ENCODE measurements at regions not wholly inside any gene's neighbourhood (a gene's known extent, or its start where the extent isn't known, plus 50 kb on each side); places are given as distances from the start of the nearest gene placed in this dataset.
A peak's percentile ranks its signal among the peaks of the same experiment; 100 is the strongest.

DNA sequence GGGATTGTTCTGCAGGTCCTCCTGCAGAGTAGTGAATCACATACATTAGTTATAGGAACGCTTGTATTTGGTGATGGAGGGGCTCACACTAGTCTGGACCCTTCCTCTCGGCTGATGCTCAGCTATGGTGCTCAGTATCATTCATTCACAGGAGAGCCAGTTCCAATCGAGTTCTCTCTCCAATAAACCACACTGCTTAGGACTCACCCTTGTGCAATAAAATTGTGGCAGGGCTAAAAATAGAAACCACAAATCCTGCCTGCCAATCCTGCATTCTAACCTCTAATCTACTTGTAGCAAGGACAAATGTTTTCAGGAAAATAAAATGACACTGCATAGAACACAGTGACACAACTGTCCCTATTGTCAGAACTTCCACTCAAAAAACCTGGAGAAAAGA is 138.4 kb upstream of the TBL1XR1 start:
- H2AFZ ChIP-seq (ENCODE audit: insufficient read depth, low read depth, low read length, poor library complexity, severe bottlenecking) = no peak overlapping the region
- Mint-ChIP-seq H3K27ac (peak overlapping the region; percentile 42), H3K27me3 (no peaks in the 10 kb centered on the region), H3K9me3 (ENCODE audit: insufficient read depth) (no peaks in the 10 kb centered on the region), H3K4me1 (peaks cover 55% of the 10 kb centered on the region), H3K4me3 (no peak overlapping the region)
- H3K79me2 ChIP-seq (ENCODE audit: control insufficient read depth, insufficient read depth, low read length) = no peaks in the 10 kb centered on the region
- 30% methylated on average over 2 of the region's 3 CpGs for WGBS (ENCODE audit: insufficient coverage)
- ChIA-PET CTCF (no interaction called here), POLR2A (no interaction called here)
- intact Hi-C loops (cut with micrococcal nuclease) = loop anchor here (5.0 kb wide), 1 partner anchor 88 kb away; no protein-coding TSS in a partner anchor
- DNase-seq = no peak
- no peaks in the 10 kb centered on the region for H3K27me3 ChIP-seq (replicated peaks in 1 of 4; ENCODE audit: control extremely low read depth in 1 of 4, control insufficient read depth in 3 of 4, insufficient read depth in 4 of 4, low read length in 3 of 4)
- H3K36me3 ChIP-seq (replicated peaks in 1 of 2; ENCODE audit: control extremely low read depth in 1 of 2, control insufficient read depth in 1 of 2, extremely low read depth in 1 of 2, insufficient read depth in 2 of 2, low read length in 1 of 2) = no peaks in the 10 kb centered on the region
- H3K4me2 ChIP-seq (replicated peaks; ENCODE audit: low read depth, low read length, poor library complexity, severe bottlenecking) = no peak overlapping the region
- no peaks in the 10 kb centered on the region for H3K9me3 ChIP-seq (ENCODE audit: control extremely low read depth in 1 of 3, control insufficient read depth in 2 of 3, insufficient read depth in 1 of 3, low read length in 2 of 3)
- no peak overlapping the region for H3K27ac ChIP-seq (ENCODE audit: low read length in 2 of 2)
- H4K20me1 ChIP-seq (ENCODE audit: control insufficient read depth, insufficient read depth, low read length, poor library complexity, severe bottlenecking) = no peaks in the 10 kb centered on the region
- H3K4me1 ChIP-seq (ENCODE audit: control insufficient read depth in 2 of 2, insufficient read depth in 2 of 2, low read length in 2 of 2) = peaks cover 37 to 46% of the 10 kb centered on the region in 2 donors
- no peak for ATAC-seq (ENCODE audit: low read depth)
- H3K4me3 ChIP-seq (ENCODE audit: control extremely low read depth in 1 of 5, extremely low read depth in 1 of 5, insufficient read depth in 1 of 5, low read depth in 2 of 5, low read length in 4 of 5) = no peak overlapping the region
- no peak overlapping the region for H3K9ac ChIP-seq (ENCODE audit: low read length)
- TF ChIP-seq, protein P1, sequence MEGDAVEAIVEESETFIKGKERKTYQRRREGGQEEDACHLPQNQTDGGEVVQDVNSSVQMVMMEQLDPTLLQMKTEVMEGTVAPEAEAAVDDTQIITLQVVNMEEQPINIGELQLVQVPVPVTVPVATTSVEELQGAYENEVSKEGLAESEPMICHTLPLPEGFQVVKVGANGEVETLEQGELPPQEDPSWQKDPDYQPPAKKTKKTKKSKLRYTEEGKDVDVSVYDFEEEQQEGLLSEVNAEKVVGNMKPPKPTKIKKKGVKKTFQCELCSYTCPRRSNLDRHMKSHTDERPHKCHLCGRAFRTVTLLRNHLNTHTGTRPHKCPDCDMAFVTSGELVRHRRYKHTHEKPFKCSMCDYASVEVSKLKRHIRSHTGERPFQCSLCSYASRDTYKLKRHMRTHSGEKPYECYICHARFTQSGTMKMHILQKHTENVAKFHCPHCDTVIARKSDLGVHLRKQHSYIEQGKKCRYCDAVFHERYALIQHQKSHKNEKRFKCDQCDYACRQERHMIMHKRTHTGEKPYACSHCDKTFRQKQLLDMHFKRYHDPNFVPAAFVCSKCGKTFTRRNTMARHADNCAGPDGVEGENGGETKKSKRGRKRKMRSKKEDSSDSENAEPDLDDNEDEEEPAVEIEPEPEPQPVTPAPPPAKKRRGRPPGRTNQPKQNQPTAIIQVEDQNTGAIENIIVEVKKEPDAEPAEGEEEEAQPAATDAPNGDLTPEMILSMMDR (IDR thresholded peaks at IDR 0.05) = no peak
- no peak for TF ChIP-seq EZH2 (IDR thresholded peaks at IDR 0.05; ENCODE audit: borderline replicate concordance, insufficient read depth, low read depth, low read length, poor library complexity, severe bottlenecking)

DNA sequence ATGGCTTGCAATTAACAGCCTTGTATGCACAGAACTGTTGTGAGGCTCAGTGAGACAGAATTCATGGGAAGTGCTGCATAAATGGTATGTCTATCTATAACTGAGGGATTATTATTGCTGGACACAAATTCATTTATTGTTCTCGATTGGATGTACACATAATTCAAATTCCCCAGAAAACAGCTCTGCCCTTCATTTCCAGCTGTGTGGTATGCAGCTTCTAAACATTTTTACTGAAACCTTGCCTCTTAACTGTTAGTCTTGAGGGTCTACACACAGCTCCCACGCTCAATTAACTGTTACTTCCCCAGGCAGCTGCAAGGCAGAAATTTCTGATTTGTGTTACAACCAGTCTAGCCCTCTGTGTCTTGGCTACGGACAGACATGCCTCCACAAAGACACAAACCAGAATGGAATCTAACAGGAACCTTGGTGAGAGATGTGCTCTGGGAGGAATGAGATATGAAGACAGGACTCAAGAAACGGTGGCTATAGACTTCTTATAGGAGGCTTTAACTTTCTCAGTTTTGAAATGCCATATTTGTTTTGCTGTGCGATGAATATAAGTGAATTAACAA is 139.7 kb upstream of the TBL1XR1 start:
- ATAC-seq (ENCODE audit: low read depth) (no peak), DNase-seq (no peak)
- Histone ChIP-seq H3K4me2 (replicated peaks; ENCODE audit: low read depth, low read length, poor library complexity, severe bottlenecking) (peak overlapping the region; percentile 44), H3K27me3 (replicated peaks in 1 of 4; ENCODE audit: control extremely low read depth in 1 of 4, control insufficient read depth in 3 of 4, insufficient read depth in 4 of 4, low read length in 3 of 4) (no peaks in the 10 kb centered on the region), H3K36me3 (replicated peaks in 1 of 2; ENCODE audit: control extremely low read depth in 1 of 2, control insufficient read depth in 1 of 2, extremely low read depth in 1 of 2, insufficient read depth in 2 of 2, low read length in 1 of 2) (no peaks in the 10 kb centered on the region), H3K27ac (ENCODE audit: low read length in 2 of 2) (peak overlapping the region; percentile 38 to 77), H3K9ac (ENCODE audit: low read length) (no peak overlapping the region), H3K9me3 (ENCODE audit: control extremely low read depth in 1 of 3, control insufficient read depth in 2 of 3, insufficient read depth in 1 of 3, low read length in 2 of 3) (no peaks in the 10 kb centered on the region), H2AFZ (ENCODE audit: insufficient read depth, low read depth, low read length, poor library complexity, severe bottlenecking) (no peak overlapping the region), H3K4me3 (ENCODE audit: control extremely low read depth in 1 of 5, extremely low read depth in 1 of 5, insufficient read depth in 1 of 5, low read depth in 2 of 5, low read length in 4 of 5) (no peak overlapping the region), H3K4me1 (ENCODE audit: control insufficient read depth in 2 of 2, insufficient read depth in 2 of 2, low read length in 2 of 2) (peaks cover 37 to 46% of the 10 kb centered on the region in 2 donors), H4K20me1 (ENCODE audit: control insufficient read depth, insufficient read depth, low read length, poor library complexity, severe bottlenecking) (no peaks in the 10 kb centered on the region), H3K79me2 (ENCODE audit: control insufficient read depth, insufficient read depth, low read length) (no peaks in the 10 kb centered on the region)
- no peak for TF ChIP-seq EZH2 (IDR thresholded peaks at IDR 0.05; ENCODE audit: borderline replicate concordance, insufficient read depth, low read depth, low read length, poor library complexity, severe bottlenecking)
- TF ChIP-seq, protein P1 (IDR thresholded peaks at IDR 0.05) = no peak
- intact Hi-C loops (cut with micrococcal nuclease) = loop anchor here (1.0 to 5.0 kb wide), 3 partner anchors 12 to 90 kb away; no protein-coding TSS in a partner anchor
- no peaks in the 10 kb centered on the region for H3K9me3 Mint-ChIP-seq (ENCODE audit: insufficient read depth)
- H3K4me3 Mint-ChIP-seq = peak overlapping the region; percentile 37
- H3K4me1 Mint-ChIP-seq = peaks cover 55% of the 10 kb centered on the region
- CTCF ChIA-PET = interaction anchor here (1.7 to 2.9 kb wide), 3 partner anchors 10 to 23 kb away, joined by 6 to 18 read pairs (median 9); no protein-coding TSS in a partner anchor
- no peaks in the 10 kb centered on the region for H3K27me3 Mint-ChIP-seq
- POLR2A ChIA-PET = interaction anchor here (1.0 to 1.2 kb wide), 2 partner anchors 13 to 14 kb away, joined by 4 to 6 read pairs; no protein-coding TSS in a partner anchor
- WGBS (ENCODE audit: insufficient coverage) = 77% methylated on average over 3 of the region's 5 CpGs
- H3K27ac Mint-ChIP-seq = peak overlapping the region; percentile 61
